Ishikawa (cell line): ENCODE measurements at regions not wholly inside any gene's neighbourhood (a gene's known extent, or its start where the extent isn't known, plus 50 kb on each side); places are given as distances from the start of the nearest gene placed in this dataset.

Source experiments
- CEBPB ChIP-seq: IDR thresholded peaks from 2 replicates; pipeline ENCODE4 v1.6.1; 2012
- CREB1 ChIP-seq: IDR thresholded peaks from 2 replicates; pipeline ENCODE4 v1.6.1; 2012; ENCODE audit warnings: low read depth
- EGR1 ChIP-seq: IDR thresholded peaks from 2 replicates; pipeline ENCODE4 v1.6.1; 2012
- EP300 ChIP-seq: IDR thresholded peaks from 2 replicates; pipeline ENCODE4 v1.6.1; 2012; ENCODE audit warnings: borderline replicate concordance
- FOXM1 ChIP-seq: IDR thresholded peaks from 2 replicates; pipeline ENCODE4 v1.6.1; 2012; ENCODE audit warnings: low read depth, borderline replicate concordance
- NFIC ChIP-seq: IDR thresholded peaks from 2 replicates; pipeline ENCODE4 v1.6.1; 2012
- RAD21 ChIP-seq: IDR thresholded peaks from 2 replicates; pipeline ENCODE4 v1.6.1; 2012; ENCODE audit warnings: low read depth
- REST ChIP-seq: IDR thresholded peaks from 2 replicates; pipeline ENCODE4 v1.6.1; 2012; ENCODE audit warnings: low read depth, mild to moderate bottlenecking
- TAF1 ChIP-seq: IDR thresholded peaks from 2 replicates; pipeline ENCODE4 v1.6.1; 2012; ENCODE audit warnings: low read depth, mild to moderate bottlenecking
- TCF12 ChIP-seq: IDR thresholded peaks from 2 replicates; pipeline ENCODE4 v1.6.1; 2012; ENCODE audit warnings: low read depth
- TEAD4 ChIP-seq: IDR thresholded peaks from 2 replicates; pipeline ENCODE4 v1.6.1; 2012
- YY1 ChIP-seq: IDR thresholded peaks from 2 replicates; pipeline ENCODE4 v1.6.1; 2012; ENCODE audit warnings: low read depth
- ZBTB7A ChIP-seq: IDR thresholded peaks from 2 replicates; pipeline ENCODE4 v1.6.1; 2012; ENCODE audit warnings: low read depth
- TF ChIP-seq, protein P1 (sequence below): IDR thresholded peaks from 2 replicates; pipeline ENCODE4 v1.6.1; 2012
- TF ChIP-seq, protein P2 (sequence below): IDR thresholded peaks from 2 replicates; pipeline ENCODE4 v1.6.1; 2012

DNA sequence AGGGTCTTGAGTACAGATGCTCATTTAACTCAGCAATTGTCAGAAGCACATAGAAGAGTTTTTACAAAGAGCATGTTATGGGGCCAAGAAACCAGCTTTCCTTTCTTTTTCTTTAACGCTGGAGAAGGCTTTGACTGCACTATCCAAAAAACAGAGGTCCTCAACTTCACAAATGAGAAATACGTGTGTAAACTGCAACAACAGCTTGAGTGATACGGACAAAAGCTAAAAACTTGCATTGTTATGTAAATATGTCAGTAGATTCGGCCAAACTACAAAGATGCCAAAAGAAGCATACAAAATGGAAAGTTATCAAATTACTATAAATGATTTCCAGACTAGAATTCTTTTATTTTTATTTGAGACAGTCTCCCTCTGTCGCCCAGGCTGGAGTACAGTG, 62.4 kb upstream of the C10orf90 start:
- TF ChIP-seq EGR1 (no peak), NFIC (no peak), RAD21 (no peak), TCF12 (no peak), YY1 (no peak)

DNA sequence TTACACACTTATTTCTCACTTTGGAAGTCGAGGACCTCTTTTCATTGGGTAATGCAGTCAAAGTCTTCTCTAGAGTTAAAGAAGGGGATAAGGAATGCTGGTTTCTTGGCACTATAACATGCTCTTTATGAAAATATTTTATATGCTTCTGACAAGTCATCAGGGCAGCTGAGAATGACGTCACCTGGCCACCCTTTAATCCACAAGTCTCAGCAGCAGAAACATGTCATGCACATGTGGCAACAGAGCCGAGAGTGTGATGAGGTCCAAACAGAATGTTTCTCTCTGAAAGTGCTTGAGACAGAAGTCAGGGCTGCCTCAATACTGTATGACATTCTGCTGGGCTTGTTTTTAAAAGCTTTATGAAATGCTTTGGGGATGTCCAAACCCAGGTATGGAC, 63.5 kb upstream of the C10orf90 start:
- TF ChIP-seq YY1: no peak
- TF ChIP-seq CREB1: no peak
- no peak for TF ChIP-seq RAD21
- no peak for TF ChIP-seq TEAD4
- no peak for TF ChIP-seq REST
- no peak for TF ChIP-seq EP300
- no peak for TF ChIP-seq FOXM1
- no peak for TF ChIP-seq NFIC
- no peak for TF ChIP-seq CEBPB
- TF ChIP-seq, protein P1, sequence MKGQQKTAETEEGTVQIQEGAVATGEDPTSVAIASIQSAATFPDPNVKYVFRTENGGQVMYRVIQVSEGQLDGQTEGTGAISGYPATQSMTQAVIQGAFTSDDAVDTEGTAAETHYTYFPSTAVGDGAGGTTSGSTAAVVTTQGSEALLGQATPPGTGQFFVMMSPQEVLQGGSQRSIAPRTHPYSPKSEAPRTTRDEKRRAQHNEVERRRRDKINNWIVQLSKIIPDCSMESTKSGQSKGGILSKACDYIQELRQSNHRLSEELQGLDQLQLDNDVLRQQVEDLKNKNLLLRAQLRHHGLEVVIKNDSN: no peak
- TF ChIP-seq EGR1: no peak
- TF ChIP-seq TAF1: no peak

- no peak for TF ChIP-seq ZBTB7A
- no peak for TF ChIP-seq TAF1
- TF ChIP-seq, protein P2, sequence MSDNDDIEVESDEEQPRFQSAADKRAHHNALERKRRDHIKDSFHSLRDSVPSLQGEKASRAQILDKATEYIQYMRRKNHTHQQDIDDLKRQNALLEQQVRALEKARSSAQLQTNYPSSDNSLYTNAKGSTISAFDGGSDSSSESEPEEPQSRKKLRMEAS: no peak
- no peak for TF ChIP-seq CEBPB
- TF ChIP-seq EGR1: no peak
- no peak for TF ChIP-seq EP300
- TF ChIP-seq CREB1: no peak
- no peak for TF ChIP-seq YY1
- TF ChIP-seq RAD21: no peak
- TF ChIP-seq TCF12: no peak
- TF ChIP-seq FOXM1: no peak
- no peak for TF ChIP-seq TEAD4
- no peak for TF ChIP-seq REST
- TF ChIP-seq, protein P1: no peak
These were observed 64.5 kb upstream of the C10orf90 start for GRCh38 chr10:126734967-126735366.

- TF ChIP-seq EGR1 (no peak), CREB1 (no peak), REST (no peak), CEBPB (no peak), EP300 (no peak), RAD21 (no peak), FOXM1 (no peak), TCF12 (no peak), TAF1 (no peak), NFIC (no peak), YY1 (no peak), TEAD4 (no peak)
- TF ChIP-seq, protein P2: no peak
These were observed 65.6 kb upstream of the C10orf90 start for GRCh38 chr10:126736142-126736541.

DNA sequence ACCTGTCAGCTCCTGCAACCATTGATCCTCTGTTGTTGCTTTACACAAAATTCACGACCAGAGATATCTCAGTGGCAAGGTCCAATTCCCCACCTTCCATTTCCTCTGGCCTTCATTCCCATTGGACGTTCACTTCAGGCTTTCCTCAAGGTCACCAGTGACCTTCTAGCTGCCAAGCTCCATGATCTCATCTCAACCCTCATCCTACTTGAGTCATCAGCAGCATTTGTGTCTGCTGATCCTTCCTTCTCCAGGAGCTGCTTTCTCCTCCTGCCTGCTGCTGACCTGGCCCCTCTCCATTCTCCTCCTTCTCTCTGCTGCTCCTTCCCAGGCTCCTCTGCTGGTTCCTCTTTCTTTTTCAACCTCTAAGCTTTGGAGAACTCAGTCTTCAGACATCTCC, 66.2 kb upstream of the C10orf90 start:
- no peak for TF ChIP-seq CREB1
- no peak for TF ChIP-seq CEBPB
- no peak for TF ChIP-seq EGR1
- no peak for TF ChIP-seq EP300
- no peak for TF ChIP-seq TAF1
- no peak for TF ChIP-seq FOXM1
- no peak for TF ChIP-seq REST
- TF ChIP-seq TEAD4: no peak
- no peak for TF ChIP-seq ZBTB7A
- TF ChIP-seq, protein P1: no peak
- no peak for TF ChIP-seq YY1
- no peak for TF ChIP-seq RAD21
- TF ChIP-seq TCF12: no peak
